CD4-positive, alpha-beta T cell treated with Interleukin-17A for 1 hour (primary cell): ENCODE measurements at regions not wholly inside any gene's neighbourhood (a gene's known extent, or its start where the extent isn't known, plus 50 kb on each side); places are given as distances from the start of the nearest gene placed in this dataset.

Source experiments
- DNase-seq: peaks from one replicate; pipeline ENCODE4 v3.0.0-alpha.2; 2020

DNA sequence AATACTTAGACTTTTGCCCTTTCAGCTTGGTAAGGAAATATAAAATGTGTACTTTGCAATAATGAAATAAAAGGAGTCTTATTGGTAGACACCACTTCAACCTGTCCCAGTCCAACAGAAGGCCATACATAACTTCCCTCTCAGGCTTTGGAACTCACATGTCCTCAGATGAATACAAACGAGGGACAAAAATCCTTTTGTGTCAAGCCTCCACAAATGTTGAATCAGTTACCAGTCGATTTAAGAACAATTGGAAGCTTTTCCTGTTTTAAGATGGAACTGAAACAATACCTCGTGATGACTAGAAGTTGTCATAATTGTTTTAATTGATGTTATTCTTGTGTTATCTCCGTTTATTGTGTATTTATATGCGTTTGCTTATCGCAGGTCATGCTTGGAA is 385.1 kb upstream of the POU3F3 start:
- no peak for DNase-seq

DNA sequence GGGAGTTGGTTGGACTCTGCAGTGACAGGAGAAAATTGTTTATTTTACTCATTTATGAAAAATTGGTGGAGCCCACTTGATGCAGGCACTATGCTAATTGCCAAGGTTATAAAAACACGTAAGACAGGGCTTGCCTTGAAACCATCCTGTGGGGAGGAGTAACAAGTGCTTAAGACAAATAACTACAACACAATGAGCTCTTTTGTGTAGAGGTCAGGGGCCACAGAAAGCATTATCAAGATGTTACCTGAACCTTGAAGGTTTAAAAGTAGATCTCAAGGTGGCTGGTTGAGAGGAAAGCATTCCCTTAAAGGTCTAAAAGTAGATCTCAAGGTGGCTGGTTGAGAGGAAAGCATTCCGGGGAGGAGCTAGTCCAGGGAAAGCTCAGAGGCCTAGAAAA is 381.8 kb upstream of the POU3F3 start:
- no peak for DNase-seq

DNA sequence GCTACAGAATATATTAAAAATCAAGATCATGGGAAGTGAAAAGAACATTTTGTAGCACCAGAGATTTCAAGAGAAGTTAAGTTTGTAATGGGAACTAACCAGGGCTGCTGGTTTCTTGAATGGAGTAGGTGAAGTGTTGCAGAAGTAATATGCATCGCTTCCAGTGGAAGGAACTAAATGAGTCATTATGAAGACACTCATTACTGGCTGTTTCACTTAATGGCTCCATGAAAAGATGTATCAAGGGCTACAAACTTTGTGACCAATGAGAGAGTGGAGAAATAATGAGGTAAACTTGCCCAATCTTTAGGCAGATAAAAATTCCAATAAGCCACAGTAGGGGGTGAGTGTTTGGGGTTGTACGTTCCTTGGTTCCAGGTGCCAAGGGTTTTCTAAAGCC is 380.4 kb upstream of the POU3F3 start:
- no peak for DNase-seq

DNA sequence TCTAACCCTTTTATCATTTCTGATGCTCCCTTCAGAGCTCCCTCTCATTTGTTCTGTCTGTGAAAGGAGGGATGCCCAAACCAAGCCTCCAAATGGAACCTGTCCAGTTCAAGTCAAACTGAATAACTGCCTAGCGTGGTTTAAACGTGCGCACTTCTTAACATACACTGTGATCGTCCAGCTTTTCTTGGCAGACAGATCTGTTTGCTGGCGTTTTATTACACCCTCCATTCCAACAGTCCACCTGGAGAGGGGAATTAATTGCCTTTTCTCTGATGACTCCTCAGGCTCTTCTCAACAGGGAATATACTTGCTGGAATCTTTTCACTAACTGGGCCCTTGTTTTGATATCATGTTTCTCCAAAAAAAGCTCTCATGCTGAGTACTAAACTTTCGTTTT is 379.2 kb upstream of the POU3F3 start:
- DNase-seq: no peak

DNA sequence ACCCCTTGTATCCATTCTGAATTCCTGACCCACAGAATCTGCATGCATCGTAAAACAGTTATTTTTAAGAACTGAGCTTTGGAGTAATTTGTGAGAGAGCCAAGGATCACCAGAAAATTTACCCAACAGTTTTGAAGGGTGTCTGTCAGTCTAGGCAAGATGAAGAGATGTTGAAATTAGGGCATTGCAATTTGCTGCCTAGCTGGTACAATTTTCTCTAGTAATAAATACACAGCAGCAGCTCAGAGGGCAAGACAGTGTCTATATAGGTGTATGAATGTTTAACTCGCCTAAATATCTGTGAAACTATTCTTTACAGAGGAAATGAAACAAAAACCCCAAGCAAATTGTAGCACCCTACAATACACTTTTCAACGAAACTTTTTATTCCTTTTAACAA is 377.8 kb upstream of the POU3F3 start:
- DNase-seq: no peak

DNA sequence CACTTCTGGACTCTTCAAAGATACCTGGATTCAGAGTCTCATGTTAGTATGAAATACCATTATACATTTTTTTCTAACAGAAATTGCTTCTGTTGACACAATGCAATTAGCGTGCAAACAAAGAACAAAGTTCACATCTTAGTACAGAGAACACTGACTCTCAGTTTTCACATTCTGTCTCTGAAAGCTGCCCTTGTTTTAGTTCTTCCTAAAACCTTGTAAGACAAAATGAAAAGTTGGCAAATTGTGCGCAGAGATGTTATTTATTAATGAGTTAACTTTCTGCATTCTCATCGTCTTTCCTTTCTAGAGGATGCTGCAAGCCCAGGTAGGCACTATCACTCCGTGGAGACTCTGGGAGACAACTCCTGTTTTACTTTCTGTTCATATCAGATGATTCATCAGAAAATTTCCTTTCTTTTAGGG is 377.3 kb upstream of the POU3F3 start:
- DNase-seq: no peak

DNA sequence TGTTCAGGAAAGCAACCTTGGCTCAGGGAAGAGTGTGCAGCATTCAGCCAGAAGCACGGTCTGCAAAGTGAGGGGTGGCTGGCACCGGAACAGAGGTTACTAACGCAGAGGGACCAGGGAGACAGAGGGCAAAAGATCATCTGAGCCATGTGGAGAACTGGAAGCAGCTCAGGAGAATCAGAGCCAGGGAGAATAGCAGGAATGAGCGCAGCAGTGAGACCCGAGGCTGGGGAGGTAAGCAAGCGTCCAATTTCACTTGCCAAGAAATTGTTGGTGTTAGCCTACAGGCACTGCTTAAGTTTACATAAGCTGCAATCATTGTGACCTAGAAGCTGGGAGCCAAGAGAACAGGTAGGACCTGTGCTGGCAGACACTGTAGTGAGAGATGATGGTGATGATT is 372.6 kb upstream of the POU3F3 start:
- DNase-seq: no peak

DNA sequence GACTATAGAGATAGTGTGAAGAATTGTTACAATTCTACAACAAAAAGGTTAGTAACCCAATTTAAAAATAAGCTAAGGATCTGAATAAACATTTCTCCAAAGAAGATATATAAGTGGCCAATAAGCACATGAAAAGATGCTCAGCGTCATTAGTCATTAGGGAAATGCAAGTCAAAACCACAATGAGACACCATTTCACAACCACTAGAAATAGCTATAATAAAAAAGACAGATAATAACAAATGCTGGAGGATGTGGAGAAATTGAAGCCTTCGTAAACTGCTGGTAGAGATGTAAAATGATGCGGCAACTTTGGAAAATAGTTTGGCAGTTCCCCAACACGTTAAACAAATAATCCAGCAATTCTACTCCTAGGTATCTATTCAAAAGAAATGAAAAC is 366.5 kb upstream of the POU3F3 start:
- no peak for DNase-seq

DNA sequence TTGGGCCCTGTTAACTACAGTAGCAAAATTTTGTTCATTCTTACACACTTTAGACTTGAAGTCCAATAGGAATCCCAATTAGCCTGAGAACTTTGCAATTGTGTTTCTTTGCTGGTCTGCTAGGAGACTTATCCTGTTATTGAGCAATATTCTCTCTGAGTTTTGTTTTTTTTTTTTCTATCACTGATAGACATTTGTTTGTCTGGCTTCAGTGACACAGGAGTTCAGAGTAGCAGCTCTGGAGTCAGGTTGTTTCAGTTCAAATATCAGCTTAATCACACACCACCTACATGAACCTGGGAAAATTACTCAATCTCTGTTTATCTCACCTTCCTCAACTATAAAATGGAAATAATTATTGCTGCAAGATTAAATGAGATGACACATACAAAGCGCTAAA is 360.2 kb upstream of the POU3F3 start:
- no peak for DNase-seq

DNA sequence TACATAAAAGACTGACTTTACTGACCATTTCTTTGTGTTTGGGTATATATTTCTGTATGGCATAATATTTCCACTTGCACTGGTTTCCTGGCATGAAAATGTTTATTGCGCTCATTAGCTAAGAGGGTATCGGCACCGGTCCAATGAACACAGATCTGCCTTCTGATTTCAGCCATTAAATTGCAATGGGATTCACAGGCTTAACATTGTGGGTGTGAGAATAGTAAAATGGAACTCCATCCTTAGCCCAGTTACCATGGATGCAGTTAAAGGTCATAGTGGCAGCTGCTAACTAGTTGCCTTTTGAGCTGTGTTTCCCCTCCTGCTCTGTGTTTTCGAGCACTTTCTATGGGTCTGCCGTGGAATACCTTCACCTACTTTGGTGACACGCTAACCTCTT is 352.6 kb upstream of the POU3F3 start:
- DNase-seq: no peak

DNA sequence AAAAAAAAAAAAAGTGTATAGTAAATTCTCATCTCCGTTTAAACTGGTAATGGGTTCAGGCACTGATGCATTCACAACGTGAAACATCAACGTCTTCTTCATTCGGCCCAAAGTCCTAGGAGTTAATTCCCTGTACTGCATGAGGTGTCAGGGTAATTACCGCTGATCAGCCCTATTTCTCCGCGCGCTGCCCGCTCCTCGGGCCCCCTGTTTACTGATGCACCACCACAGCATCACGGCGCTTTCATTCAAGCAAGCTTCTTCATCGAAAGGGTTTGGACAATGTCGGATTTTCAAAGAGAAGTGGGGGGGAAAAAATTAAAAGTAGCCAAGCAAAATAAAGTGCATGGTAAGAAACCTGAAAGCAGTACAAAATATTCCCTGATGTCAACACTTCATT is 352.0 kb upstream of the POU3F3 start:
- DNase-seq: no peak

DNA sequence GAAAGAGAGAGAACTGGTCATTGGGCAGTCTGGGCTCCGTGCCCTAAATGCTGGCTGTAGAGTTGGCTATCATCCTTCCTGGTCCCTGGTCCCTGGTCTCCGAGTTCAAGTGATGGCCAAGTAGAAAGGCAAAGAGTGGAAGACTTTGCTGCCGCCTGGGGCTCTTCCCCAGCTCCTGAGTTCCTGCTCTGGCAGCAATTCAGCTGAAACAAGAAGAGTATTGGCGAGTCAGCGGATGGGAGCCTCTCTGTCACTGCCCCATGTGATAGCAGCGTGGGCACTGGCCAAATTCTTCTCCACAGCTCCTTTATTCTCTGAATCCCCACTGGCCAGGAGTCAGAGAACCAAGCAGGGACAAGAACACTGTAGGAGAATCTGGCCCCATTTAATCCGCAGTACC is 351.0 kb upstream of the POU3F3 start:
- DNase-seq: no peak

DNA sequence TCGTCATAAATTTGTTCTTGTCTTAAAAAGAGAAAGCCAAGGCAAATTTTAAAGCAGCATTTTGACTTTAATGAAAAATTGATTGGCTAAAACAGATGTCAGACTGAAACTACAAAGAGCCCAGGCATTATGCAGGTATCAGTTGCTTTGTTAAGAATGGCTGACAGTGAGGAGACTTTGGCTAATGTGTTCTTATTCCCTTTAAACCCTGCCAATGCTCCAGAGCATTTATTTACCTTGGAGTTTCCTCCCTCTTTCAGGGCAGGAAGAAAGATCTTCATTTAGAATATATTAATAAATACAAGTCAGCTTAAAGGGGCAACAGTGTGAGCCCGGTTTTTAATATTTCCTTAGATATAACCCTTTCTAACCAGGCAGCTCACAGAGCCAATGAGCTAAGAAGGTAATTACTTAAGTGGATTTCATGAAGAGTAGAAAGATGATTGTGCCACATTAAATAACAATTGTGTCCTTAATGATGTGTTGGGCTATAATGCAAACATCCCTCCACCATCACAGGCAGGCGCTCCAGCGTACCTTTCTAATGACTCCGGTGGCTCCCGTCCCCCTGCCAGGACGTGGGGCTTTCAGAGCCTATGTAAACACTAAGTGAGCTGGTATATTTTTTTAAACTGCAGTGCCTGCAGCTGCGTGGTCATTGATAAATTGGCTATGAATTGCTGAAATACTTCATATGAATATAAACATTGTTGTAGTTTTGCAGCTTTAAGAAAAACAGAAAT is 349.4 kb upstream of the POU3F3 start:
- DNase-seq: no peak

DNA sequence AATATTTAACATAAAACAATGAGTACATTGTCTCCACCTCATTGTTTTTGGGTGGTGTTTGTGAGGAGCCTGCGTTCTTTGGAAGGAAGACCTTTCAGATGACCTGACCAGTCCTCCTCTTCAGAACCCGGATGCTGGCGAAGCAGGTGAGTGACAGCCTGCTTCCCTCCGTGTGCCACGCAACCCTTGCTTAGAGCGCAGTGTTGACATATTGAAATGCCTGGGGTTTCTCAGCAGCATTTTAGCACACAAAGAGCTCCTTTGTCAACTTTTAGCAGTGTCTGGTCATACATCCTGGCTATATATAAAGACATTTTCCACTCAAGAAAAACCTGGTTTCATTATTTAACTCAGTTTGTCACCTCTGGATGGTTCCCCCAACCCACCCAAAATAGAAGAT is 335.7 kb upstream of the POU3F3 start:
- no peak for DNase-seq

DNA sequence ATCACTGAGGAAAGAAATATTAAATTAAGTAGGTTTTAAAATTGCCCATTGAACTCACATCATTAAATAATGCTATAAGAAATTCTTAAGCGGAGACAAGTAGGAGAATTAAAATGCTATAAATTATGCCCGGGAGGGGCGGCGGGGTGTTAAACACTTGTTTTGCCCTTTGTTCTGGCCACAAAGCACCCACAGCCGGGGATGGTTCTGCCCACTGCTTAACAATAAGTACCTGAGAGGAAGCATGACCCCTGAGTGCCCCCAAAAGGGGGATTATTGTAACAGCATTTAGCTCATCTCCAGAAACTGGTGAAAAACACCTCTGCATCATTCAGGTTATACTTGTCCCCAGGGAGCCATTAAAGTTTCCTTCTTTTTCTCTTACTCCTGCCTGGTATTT is 332.7 kb upstream of the POU3F3 start:
- DNase-seq: no peak

DNA sequence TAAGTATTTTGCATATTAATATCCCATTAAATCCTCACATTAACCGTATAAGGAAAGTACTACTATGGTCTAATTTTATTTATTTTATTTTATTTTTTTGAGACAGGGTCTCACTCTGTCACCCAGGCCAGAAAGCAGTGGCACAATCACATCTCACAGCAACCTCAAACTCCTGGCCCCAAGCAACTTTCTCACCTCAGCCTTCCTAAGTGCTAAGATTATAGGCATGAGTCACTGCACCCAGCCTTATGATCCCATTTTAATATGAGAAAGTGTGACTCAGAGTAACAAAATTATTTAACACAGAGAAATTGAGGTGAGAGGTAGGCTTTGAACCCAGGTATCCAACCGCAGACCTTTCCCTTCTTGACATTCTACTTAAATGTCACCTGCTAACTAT is 330.0 kb upstream of the POU3F3 start:
- no peak for DNase-seq

DNA sequence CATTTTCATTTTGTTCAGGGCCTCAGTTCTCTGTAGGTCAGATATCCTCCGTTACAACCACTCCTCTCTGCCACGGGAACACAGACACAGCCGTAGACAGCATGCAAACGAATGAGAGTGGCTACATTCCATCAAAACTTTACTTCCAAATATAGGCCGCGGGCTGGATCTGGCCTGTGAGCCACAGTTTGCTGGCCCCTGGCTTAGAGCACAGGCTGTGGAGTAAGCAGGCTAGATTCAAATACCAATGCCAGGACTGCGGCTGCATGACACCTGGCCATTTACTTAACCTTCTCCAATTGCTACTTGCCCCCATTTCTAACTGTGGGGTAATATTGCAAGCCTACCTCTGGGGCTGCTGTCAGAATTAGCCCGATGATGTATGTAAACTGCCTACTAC is 325.8 kb upstream of the POU3F3 start:
- no peak for DNase-seq

DNA sequence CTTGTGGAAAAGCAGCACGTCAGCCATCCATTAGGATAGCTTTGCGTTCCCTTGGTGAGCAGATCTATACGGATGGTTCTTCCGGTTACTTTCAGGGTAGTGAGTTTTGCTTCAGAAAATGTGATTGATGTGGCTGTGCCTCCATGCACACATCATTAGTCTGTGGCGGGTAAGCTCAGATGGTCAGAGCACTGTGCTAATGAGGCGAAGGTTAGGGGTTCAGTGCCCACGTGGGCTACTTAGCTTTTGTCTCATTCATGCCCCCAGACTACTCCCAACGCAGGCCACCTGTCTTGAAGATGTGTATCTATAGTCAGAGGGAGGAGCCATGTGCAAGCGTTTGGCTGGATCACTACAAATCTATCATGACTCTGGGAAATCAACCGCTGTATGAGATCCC is 322.8 kb upstream of the POU3F3 start:
- no peak for DNase-seq

DNA sequence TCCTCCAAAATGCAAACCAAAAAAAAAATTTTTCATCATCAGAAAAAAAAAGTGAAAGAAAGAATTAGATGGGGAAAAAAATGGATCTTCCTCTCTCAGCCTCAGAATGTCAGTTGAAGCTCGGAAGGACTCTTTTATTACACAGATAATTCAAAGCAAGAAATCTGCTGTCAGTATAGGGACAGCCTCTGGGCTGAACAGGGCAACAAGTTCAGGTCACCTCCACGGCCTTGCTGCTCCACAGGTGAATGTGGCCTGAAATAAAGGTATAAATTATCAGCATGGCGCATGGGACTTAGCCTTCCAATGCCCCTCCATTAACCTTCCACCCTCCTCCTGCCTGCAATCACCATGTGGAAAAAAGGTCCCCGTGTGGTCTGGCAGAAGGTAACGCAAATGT is 316.8 kb upstream of the POU3F3 start:
- no peak for DNase-seq

DNA sequence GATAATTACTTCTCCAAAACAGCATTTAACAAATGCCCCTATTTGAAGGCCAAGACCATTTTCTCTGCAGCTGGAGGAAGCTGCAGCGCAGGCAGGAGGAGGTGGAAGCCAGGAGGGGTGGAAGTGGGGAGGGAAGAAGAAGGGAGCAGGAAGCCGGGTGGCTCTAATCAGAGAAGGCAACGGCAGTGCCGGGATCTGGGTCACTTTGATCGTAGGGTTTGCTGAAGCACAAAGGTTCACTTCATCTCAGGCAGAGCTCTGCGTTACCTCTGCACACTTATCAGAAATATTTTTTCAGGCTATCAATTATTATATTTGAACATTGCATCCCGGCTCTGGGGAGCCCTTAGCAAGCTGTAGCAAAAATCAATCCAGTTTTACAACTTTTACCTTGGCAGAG is 315.8 kb upstream of the POU3F3 start:
- DNase-seq: no peak

DNA sequence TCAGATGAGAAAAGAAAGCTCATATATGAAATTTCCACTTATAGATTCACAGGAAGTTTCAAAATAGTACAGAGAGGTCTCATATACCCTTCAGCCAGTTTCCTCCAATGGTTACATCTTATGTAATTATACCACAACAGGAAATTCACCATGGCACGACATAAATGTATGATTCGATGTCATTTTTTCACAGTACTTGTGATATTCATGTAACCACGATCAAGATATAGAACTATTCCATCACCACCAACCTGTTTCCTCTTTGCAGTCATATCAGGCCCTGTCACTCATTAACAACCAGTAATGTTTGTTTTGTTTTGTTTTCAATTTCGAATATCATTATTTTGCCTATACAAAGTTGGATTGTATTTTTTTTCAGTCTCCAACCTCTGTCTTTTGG is 314.3 kb upstream of the POU3F3 start:
- DNase-seq: no peak

DNA sequence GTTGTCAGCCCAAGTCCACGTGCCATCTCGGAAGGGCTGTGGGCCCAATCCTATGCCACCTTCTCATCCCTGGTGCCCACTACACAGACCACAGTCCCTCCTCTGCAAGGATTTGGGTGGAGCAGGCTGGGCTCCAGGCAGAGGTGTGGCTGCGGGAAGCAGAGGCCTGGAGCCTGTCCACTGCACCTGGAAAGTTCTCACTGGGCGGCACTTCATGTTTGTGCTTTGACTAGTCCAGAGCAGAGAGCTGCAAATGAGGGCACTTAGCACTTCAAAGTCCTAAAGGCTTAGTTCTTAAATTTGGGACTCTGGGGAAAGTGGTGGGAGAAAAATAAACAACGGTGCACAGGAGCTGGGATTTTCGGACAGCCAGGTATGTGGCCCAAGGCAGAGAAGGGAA is 308.9 kb upstream of the POU3F3 start:
- DNase-seq: no peak

DNA sequence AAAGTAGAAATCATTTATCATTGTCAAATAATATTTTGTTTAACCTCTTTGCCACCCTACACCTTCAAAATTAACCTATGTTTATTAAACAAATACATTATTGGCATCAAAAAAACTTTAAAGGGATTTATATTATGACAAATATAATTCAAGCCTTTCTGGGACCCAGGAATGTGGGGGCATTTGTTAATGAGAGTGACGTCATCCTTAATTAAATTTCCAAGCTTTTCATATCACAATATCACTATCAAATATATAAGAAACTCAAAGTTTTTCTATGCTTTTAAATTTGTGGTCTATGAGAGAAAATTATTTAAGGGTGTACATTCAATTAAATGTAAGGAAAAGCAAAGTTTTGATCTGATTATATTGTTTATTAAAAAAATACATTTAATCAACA is 307.4 kb upstream of the POU3F3 start:
- no peak for DNase-seq

DNA sequence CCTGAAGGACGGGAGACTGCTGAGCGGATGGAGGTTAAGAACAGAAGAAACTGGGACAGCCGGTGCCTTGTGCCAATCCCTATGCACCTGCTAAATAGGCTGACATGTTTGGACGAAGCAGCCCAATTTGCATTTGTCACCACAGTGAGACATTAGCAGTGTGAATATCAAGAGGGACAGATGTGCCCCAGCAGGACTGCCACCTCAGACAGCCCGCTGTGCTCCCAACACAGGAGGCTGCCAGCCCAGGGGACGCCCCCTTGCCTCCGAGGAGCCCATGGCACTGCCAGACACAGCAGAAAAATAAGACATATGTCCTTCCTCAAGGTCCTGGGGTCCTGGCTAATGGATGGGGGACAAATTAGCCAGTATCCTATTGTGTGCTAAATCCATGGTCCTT is 306.7 kb upstream of the POU3F3 start:
- no peak for DNase-seq

DNA sequence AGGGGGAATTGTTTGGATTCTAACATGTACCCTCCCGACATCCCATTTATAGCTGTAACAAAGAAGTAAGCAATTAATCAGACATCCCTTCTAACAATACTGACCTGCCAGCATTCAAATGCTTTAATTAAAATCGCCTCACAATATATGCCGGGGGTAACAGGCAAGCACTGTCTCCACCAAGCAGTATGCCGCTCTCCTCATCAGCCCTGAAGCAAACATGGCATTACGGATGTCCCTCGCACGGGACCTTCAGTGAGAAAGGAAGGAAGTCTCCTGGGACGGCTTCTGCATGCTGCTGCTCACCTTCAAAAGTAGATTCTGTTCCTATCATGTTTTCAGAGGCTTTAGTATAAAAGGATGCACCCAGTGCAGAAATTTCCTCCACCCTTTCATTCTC is 292.7 kb upstream of the POU3F3 start:
- DNase-seq: no peak

DNA sequence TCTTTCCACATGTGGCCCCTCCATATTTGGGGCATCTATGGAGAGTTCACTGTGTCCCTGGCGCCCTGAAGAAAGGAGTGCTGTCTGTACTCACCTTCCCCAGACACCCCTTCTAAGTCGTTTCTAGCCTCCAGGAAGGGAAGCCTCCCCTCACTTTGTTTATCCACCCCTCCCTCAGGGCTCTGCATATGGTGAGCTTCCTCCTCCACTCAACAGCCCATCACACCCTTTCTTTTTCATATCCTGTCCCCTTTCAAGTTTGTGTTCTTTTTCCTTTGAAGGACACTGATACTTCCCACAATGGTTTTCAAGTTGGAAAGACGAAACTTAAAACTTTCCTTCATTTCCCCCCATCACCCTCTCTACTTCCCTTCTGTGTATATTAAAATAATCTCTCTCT is 291.4 kb upstream of the POU3F3 start:
- no peak for DNase-seq
